ENCODE measurements at regions not wholly inside any gene's neighbourhood (a gene's known extent, or its start where the extent isn't known, plus 50 kb on each side); places are given as distances from the start of the nearest gene placed in this dataset.

GRCh38 chr4:100797356-100797755 lies 279.5 kb upstream of the EMCN start:
- H3K79me2 ChIP-seq (ENCODE audit: low read depth): no peaks in the 10 kb centered on the region
- DNase-seq: no peak
- H3F3A ChIP-seq (ENCODE audit: insufficient read depth, low read depth): no peaks in the 10 kb centered on the region
- no peak overlapping the region for H3K4me3 ChIP-seq
- CTCF ChIA-PET: no interaction called here
- H3K4me1 ChIP-seq (replicated peaks; ENCODE audit: insufficient read depth): no peaks in the 10 kb centered on the region
- H3K4me2 ChIP-seq: no peak overlapping the region
- POLR2A ChIA-PET (ENCODE audit: unreplicated experiment): no interaction called here
- H3K9me3 ChIP-seq (ENCODE audit: insufficient read depth, low read depth): no peaks in the 10 kb centered on the region
- no peaks in the 10 kb centered on the region for H3K36me3 ChIP-seq (ENCODE audit: low read depth)
- intact Hi-C loops (cut with micrococcal nuclease; ENCODE audit: unreplicated experiment): no loop called here
- no peak for TF ChIP-seq EZH2 (IDR thresholded peaks at IDR 0.05; ENCODE audit: low read depth)
- no peak for TF ChIP-seq CTCF (conservative IDR thresholded peaks at IDR 0.05)
- no peaks in the 10 kb centered on the region for H3K9me2 ChIP-seq (ENCODE audit: insufficient read depth)
- H4K20me1 ChIP-seq (ENCODE audit: insufficient read depth): no peaks in the 10 kb centered on the region
- BruUV-seq (replicated peaks): no TSS peak
- H3K27ac ChIP-seq: no peak overlapping the region
- H3K27me3 ChIP-seq (ENCODE audit: insufficient read depth, low read depth): no peaks in the 10 kb centered on the region
- no peak overlapping the region for H2AFZ ChIP-seq

GRCh38 chr4:100796332-100796731 lies 278.5 kb upstream of the EMCN start:
- Histone ChIP-seq H3K4me3 (no peak overlapping the region), H3K9me2 (ENCODE audit: insufficient read depth) (no peaks in the 10 kb centered on the region), H3K4me1 (replicated peaks; ENCODE audit: insufficient read depth) (no peaks in the 10 kb centered on the region), H2AFZ (no peak overlapping the region), H3K9me3 (ENCODE audit: insufficient read depth, low read depth) (no peaks in the 10 kb centered on the region), H3K27me3 (ENCODE audit: insufficient read depth, low read depth) (no peaks in the 10 kb centered on the region), H3K4me2 (no peak overlapping the region), H3K79me2 (ENCODE audit: low read depth) (no peaks in the 10 kb centered on the region), H4K20me1 (ENCODE audit: insufficient read depth) (no peaks in the 10 kb centered on the region), H3K27ac (no peak overlapping the region), H3F3A (ENCODE audit: insufficient read depth, low read depth) (no peaks in the 10 kb centered on the region), H3K36me3 (ENCODE audit: low read depth) (no peaks in the 10 kb centered on the region)
- no peak for DNase-seq
- POLR2A ChIA-PET (ENCODE audit: unreplicated experiment): no interaction called here
- TF ChIP-seq EZH2 (IDR thresholded peaks at IDR 0.05; ENCODE audit: low read depth) (no peak), CTCF (conservative IDR thresholded peaks at IDR 0.05) (no peak)
- intact Hi-C loops (cut with micrococcal nuclease; ENCODE audit: unreplicated experiment): no loop called here
- CTCF ChIA-PET: no interaction called here
- no TSS peak for BruUV-seq (replicated peaks)

- H3K9me3 ChIP-seq (ENCODE audit: insufficient read depth, low read depth): no peaks in the 10 kb centered on the region
- no peak overlapping the region for H3K27ac ChIP-seq
- H3K36me3 ChIP-seq (ENCODE audit: low read depth): no peaks in the 10 kb centered on the region
- ChIA-PET CTCF (no interaction called here), POLR2A (ENCODE audit: unreplicated experiment) (no interaction called here)
- DNase-seq: no peak
- H3K27me3 ChIP-seq (ENCODE audit: insufficient read depth, low read depth): no peaks in the 10 kb centered on the region
- no peak for TF ChIP-seq CTCF (conservative IDR thresholded peaks at IDR 0.05)
- TF ChIP-seq EZH2 (IDR thresholded peaks at IDR 0.05; ENCODE audit: low read depth): no peak
- no peak overlapping the region for H3K4me2 ChIP-seq
- intact Hi-C loops (cut with micrococcal nuclease; ENCODE audit: unreplicated experiment): no loop called here
- H3K4me3 ChIP-seq: no peak overlapping the region
- no TSS peak for BruUV-seq (replicated peaks)
- H3K4me1 ChIP-seq (replicated peaks; ENCODE audit: insufficient read depth): no peaks in the 10 kb centered on the region
- no peaks in the 10 kb centered on the region for H3K79me2 ChIP-seq (ENCODE audit: low read depth)
- no peaks in the 10 kb centered on the region for H3K9me2 ChIP-seq (ENCODE audit: insufficient read depth)
- no peaks in the 10 kb centered on the region for H4K20me1 ChIP-seq (ENCODE audit: insufficient read depth)
- no peaks in the 10 kb centered on the region for H3F3A ChIP-seq (ENCODE audit: insufficient read depth, low read depth)
- H2AFZ ChIP-seq: no peak overlapping the region
These were observed 277.8 kb upstream of the EMCN start for GRCh38 chr4:100795581-100795980.
